NOMO-1 treated with DMSO at 0.1 percent for 48 hours (cell line): ENCODE measurements at regions not wholly inside any gene's neighbourhood (a gene's known extent, or its start where the extent isn't known, plus 50 kb on each side); places are given as distances from the start of the nearest gene placed in this dataset.
"Not testable (repeated sequence)": the region's sequence is repeated elsewhere in the genome, so short reads cannot be mapped to it uniquely, and the experiment has no call there.

Experiments
- DNase-seq: peaks from one replicate; lab custom pipeline; 2025; ENCODE audit not compliant: unreplicated experiment; lab: John Stamatoyannopoulos, UW

DNA sequence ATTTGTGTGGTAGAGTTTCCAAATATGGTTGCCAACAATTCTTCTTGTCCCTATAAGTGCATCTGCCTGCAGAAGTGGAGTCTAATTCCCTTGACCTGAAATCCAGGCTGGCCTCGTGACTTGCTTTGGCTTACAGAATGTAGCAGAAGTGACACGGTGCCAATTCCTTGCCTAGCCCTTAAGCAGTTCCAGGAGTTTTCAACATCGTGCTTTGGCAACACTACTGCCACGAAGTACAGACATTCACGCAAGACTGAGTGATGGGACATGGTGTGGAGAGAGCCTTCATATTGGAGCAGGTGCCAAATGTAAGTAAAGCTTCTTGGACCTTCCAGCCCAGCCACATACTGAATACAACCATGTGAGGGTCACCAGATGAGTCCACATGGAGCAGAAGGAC lies 92.9 kb upstream of the NEK6 start:
- no peak for DNase-seq

DNA sequence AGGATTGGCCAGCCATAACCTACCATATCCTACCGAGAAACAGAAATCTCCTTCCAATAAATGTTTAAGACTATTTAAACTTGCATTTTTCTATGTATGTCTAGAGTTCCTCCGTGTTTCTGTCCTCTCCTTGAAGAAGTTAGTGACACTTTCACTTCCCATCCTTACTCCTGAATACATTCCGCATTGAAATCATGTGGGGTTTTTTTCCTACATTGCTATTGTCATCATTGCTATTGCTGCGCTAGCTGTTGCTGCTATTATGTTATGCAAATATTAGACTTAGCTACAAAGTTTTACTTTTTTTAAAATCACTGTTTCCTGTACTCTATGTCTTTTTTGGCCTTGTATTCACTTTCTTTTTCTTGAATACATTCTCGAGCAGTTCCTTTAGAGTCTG lies 83.3 kb upstream of the NEK6 start:
- DNase-seq: peak; percentile 51

DNA sequence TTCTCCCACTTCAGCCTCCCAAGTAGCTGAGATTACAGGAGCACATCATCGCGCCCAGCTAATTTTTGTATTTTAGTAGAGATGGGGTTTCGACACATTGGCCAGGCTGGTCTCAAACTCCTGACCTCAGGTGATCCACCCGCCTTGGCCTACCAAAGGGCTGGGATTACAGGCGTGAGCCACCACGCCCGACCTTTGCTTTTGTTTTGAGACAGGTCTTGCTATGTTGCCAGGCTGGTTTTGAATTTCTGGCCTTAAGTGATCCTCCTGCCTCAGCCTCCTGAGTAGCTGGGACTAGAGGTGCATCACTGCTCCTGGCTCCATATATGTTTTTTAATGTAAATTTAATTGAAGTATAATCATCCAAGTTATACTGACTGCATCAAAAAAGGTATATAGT lies 80.2 kb upstream of the NEK6 start:
- not testable (repeated sequence) for DNase-seq

DNA sequence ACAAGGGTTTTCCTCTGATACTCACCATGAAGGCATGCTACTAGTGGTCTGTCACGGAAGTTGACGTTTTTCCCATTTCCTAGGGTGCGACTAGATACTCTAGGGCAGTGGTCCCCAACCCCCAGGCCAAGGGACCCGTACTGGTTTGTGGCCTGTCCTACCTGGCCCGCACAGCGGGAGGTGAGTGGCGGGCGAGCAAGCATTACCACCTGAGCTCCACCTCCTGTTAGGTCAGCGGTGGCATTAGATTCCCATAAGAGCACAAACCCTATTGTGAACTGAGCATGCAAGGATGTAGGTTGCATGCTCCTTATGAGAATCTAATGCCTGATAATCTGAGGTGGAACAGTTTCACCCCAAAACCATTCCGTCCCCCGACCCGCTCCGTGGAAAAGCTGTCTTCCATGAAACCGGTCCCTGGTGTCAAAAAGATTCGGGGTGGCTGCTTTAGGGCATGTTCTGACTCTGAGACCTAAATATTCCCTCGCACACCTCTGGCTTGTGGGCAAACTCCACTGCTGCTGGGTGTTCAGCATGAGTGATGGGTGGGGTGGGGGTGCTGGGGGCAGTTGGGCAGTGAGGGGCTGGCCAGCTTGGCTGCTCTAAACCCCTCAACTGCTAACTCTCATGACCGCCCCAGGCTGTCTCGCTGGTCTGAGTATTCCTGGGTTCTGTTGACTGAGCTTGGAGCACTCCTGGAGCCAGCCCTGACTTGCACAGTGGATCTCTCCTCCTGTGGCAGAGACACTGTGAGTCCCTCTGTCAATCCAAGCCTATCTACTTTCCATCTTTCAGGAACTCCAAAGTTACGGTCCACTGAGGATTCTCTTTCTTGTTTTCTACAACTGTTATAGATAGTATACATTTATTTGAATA lies 78.3 kb upstream of the NEK6 start:
- no peak for DNase-seq

DNA sequence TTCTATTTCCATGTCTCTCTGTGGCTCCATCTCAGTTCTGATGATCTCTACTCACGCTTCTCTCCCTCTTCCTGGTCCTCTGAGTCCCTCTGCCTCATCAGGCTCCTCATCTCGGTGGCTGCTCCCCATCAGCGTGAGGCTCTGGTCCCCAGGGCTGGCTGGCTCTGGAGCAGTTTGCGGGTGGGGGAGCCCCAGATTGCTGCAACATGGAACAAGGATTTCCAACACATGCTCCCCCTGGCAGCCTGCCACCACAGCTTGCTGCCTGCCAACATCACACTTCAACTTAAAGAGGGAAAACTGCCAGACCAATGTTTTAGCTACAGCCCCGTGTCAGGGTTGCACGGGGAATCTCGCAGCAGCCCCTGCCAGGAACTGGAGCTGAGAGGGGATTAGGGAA lies 77.2 kb upstream of the NEK6 start:
- DNase-seq: no peak

DNA sequence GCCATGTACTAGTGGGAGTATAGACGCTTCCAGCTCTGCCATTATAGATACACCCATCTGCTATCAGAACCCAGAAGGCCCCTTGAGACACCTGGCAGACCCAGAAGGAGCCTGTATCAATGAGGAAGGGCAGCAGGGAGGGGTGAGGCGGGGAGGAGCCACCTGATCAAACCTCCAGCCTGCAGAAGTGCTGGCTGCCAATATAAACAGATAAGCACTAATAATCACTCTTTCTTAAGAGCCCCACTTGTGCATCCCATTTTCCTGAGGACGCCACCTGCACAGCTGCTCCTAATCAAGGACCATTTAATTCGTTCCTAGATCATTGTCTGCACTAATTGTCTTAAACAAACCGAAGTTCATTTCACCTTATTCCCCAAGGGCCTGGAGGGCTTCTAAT lies 75.0 kb upstream of the NEK6 start:
- DNase-seq: no peak

DNA sequence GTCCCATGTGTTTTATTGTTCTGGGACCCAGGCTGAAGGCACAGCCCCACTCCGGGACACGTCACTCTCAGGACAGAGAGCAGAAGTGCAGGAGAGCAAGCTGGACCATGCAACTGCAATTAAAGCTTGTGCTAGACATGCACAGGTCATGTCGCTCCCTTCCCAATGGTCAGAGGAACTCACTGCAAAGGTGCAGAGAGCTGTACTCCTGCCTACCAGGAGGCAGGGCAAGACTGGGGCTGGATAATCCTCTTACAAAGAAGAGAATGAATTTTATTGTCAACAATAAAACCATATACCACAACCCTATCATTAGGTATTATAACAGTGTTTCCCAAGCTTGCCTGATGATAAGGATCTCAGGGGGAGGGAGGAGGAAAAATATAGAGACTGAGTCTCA lies 74.0 kb upstream of the NEK6 start:
- no peak for DNase-seq

DNA sequence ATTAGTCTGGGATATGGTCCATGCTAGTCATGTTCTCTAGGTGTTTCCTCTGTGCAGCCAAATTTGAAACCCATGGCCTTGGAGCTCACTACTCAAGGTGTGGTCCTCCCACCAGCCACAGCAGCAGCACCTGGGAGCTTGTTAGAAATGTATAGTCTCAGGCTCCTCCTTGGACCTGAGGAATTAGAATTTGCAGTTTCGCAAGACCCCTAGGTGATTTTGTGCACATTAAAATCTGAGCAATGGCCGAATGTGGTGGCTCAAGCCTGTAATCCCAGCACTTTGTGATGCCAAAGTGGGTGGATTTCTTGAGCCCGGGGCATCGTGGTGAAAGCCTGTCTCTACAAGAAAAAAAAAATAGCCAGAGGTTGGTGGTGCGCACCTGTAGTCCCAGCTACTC lies 72.3 kb upstream of the NEK6 start:
- no peak for DNase-seq

DNA sequence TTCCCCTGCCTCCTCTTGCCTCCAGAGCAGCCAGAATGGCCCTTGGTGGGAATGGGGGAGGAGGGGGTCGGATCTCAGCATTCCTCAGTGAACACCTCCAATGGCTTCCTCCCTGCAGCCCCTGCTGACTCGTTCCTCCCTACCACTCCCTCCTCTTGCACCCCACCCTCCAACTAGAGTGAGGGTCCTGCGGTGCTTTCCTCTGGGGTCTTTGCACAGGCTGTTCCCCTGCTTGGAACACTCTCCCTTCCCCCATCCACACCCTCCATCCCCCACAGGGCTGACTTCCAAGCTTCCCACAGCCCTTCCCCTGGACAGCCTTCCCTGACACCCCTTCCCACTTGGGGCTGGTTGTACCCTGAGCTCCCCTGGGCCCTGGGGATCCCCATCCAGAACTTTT lies 70.4 kb upstream of the NEK6 start:
- DNase-seq: no peak

DNA sequence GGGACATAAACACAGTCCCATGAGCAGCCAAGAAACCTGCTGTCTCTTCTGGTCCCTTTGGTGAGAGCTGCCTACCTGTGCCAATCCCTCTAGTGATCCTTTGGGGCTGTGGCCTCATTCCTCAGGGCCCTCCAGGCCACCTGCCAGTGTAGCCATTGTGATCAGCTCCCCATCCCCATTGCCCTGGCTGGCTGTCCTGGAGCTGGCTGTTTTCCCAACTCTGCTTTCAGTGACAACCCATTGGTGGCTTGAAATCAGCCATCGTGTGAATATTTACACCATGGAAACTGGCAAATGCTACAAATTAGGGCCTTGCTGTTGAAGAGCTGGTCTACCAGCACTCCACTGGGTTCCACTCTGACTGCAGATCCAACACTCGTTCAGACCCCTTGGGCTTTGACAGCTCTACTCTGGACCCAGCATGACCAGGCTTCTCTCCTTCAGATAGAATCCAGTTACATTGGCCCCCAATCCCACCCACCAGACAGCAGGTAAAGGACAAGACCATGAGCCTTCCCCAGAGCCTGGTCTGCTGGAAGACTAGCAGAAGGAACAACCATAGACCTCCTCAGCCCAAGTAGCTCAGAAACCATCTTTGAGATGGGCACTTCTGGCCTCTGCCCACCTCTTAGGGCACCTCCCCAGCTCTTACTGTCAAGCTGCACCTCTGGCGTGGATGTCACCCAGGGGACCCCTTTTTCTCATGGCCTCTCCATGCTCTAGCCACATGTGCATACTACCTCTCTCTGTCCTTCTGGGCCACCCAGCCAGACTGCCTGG lies 69.2 kb upstream of the NEK6 start:
- no peak for DNase-seq

DNA sequence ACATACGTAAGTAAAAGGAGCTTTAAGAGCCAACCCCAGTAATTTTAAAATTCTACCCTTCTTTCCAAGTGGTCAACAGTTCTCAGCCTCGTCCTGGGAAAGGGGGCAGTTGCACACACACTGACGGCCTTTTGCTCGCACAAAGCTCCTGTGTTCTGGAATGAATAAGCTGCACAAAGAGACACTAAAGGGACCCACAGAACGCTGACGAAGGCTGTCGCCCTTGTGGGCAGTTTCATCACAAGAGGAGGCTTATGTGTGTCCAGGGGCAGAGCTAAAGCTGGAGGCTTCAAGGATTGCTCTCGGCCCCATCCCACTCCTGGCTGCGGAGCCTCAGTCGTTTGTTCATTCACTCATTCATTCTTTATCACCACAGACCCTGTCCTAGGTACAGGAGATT lies 67.0 kb upstream of the NEK6 start:
- no peak for DNase-seq

DNA sequence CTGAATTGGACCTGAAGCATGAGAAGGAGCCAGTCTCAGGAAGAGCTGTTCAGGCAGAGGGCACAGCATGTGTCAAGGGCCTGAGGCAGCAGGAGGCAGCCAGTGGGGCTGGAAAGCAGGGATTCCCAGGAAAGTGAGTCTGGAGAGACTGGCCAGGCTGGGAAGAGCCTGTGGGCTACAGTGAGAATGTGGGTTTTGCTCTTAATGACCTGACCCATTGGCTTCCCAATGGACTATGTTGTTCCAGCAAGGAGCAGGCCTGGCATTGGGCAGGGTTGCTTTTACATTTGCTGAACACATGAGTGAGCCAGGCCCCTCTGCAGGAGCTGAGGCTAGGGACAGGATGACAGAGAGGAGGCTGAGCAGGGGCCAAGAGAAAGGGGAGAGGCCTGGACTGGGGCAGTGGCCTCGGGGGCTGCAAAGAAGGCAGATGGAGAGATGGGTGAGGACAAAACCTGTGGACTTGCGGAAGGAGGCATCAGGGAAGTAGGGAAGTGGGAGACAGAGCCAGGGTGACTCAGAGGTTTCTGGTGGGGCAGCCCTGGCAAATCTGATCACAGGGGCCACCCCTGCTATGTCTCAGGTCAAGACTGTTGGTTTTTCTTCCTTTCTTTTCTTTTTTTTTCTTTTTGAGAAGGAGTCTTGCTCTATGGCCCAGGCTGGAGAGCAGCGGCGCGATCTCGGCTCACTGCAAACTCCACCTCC lies 65.9 kb upstream of the NEK6 start:
- no peak for DNase-seq

DNA sequence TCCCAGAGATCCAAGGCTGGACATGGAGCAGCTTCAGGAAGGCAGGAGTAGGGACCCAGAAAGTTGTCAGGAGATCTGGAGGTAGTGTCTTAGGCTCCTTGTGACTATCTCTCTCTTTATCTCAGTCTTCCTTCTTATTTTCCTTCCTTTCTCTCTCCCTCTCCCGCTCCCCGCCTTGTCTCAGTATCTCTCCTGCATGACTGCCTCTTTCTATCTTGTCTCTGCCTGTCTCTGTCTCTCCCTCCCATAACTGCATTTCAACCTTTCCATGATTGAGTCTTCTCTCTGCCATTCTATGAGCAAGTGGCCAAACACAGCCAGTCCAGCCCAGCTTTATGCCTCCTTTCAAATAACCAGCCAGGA lies 61.0 kb upstream of the NEK6 start:
- DNase-seq: no peak

DNA sequence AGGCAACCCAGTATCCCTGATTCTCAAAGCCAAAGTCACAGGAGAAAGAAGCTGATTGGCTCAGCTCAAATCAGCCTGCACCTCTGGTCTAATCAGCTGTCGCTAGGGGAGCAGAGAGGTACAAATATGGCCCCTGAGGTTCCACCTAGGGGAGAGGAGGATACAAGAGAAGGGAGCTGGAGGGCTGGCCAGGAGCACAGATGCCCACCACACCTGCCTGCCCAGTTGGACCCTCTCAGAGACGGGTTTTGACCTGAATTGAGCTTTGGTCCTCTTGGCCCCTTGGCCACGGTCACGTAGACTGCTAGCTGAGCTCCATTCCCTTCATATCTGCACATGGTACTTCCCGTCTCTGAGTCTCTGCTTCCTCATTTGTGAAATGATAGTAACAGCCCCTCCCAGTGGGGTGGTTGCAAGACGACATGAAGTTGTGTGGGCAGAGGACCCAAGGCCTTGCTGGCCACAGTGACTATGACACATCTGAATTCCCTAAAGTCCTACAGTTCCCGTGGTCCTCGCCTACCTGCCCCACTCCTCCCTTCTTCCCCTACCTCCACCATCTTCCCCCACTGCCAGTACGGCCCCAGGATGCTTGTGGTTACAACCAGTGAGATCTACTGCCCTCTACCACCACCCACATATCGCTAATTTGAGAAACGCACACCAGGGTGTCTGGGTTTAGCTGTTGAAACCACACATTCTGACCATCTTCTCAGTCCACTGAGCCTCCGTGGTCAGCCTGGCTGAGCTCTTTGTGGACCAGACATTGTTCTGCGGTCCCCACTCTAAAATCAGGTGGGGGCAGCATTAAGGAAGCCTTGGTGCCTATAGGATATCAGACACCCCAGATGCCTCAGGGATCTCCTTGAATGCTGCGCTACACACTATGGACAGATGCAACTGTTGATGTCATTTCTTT lies 60.3 kb upstream of the NEK6 start:
- peak; percentile 99 for DNase-seq

DNA sequence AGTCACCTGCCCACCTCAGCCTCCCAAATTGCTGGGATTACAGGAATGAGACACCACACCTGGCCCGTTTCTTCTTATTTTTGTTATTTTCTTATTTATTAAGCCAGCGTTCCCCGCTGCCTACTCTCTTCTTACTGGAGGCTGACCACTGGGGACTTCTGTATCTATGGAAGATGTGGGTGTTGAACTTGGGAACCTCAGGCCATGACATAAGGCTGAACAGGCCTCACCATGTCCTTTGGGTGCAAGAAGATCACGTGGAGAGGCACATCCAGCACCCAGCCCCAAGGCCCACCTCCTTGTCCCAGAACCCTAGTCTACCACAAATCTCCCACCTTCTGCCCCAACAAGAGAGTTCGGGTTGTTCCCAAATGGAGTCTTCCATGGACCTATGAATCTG lies 59.4 kb upstream of the NEK6 start:
- DNase-seq: no peak

DNA sequence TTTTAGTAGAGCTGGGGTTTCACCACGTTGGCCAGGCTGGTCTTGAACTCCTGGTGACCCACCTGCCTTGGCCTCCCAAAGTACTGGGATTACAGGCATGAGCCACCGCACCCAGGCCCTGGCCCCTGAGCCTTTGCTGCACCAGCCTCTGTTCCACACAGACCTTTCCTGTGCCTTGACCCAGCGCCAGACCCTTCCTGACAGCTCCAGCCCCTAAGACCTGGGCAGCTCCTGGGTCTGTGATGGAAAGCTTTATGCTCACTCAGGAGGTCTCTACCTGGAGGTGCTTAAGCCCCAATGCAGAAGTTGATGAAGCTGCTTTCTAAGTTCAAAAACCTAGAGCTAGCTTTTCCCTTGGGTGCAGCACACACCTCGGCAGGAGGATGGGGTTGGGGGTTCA lies 58.8 kb upstream of the NEK6 start:
- no peak for DNase-seq

DNA sequence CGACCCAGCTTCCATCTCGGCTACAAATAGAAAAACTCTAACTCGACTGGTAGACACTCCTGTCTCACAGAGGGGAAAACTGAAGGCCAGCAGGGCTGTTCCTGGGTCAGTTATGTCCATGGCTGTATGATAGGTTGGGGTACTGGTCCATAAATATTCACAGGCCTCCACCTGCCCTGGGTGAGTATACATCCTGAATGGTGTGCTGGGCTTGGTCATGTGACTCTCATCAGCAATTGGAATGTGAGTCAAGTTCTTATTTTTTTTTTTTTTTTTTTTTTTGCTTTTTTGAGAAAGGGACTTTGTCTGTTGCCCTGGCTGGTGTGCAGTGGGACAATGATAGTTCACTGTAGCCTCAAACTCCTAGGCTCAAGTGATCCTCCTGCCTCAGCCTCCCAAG lies 58.3 kb upstream of the NEK6 start:
- DNase-seq: no peak

DNA sequence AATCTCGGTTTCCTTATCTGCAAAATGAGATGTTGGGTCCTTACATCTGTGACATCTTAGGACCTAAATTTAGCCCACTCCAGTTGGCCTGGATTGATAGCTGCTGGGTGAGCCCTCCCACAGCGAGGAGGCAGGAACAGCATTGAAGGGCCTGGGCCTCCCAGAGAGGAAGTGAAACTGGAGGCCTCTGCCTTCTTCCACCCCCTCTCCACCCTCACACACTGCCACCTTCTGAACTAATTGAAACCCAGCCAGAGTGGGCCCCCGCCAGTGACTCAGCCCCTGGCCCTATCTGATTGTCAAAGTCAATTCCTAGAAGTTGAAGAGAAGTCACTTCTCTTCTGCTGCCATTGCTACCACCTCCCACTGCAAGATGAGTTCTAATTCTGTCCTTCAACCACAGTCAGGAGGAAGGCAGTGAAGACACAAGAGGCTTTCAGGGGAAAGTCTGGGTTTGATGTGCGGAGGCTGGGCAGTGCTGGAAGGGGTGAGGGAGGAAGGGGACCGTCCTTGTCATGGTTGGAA lies 55.2 kb upstream of the NEK6 start:
- peak; percentile 99 for DNase-seq

DNA sequence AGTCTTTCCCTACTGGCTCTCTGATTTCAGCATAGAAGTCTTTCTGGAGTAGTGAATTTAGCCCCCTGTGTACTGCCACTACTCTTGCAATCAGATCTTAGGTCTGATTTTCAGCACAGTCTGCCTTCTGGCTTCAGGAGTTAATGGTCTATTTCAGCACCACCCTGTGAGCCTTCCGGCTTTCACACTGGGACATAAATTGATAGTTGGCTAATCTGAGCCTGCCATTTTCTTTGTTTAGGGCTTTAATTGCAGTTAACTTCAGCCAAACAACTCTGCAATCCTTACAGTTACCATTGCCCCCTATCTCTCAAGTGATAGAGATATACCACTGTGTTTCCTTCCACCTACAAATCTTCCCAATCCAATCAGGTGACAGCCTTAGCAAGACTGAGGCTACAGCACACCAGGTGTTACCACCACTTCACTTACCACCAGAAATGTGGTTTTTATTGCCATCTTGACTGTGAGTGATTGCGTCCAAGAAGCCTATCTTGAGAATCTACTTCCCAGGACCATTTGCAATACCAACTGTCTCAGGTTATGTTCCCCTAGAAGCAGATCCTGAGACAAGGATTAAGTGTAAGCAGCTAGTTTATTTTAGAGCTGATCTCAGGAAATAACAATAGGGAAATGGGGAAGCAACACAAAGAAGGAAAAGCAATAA lies 51.9 kb upstream of the NEK6 start:
- no peak for DNase-seq

DNA sequence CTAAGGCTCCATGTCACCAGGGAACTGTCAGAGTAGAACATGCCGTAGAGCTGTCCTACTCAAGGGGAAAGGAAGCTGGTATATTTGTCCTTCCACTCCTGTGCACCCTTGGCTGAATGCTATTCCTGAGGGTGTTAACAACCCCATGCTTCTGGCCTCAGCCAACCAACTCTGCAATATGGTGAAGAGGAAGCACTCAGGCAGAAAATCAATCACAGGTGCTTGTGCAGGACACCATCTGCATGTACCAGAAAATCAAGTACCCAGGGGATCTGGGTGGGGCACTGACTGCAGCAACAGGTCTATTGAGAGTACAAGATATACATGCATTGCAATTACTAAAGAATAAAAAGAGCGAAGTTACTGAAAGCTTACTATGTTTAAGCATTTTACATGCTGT lies 51.4 kb upstream of the NEK6 start:
- no peak for DNase-seq
